SK-N-SH treated with all-trans-retinoic acid at 6 μM for 48 hours (cell line): ENCODE measurements at regions not wholly inside any gene's neighbourhood (a gene's known extent, or its start where the extent isn't known, plus 50 kb on each side); places are given as distances from the start of the nearest gene placed in this dataset.

Experiments
- ATAC-seq: fragments of 200-7000 bp; cut with Tn5 transposase; 3 replicates; pipeline ENCODE4 v1.9.1; 2020; ENCODE audit warnings: mild to moderate bottlenecking, moderate library complexity
- ARNTL ChIP-seq: fragments of 450-650 bp; formaldehyde crosslinking; IDR thresholded peaks from 2 replicates; pipeline ENCODE4 v1.5.0; 2020; ENCODE audit warnings: low read depth, mild to moderate bottlenecking, moderate library complexity, borderline replicate concordance
- BACH2 ChIP-seq: fragments of 250-450 bp; sonication (Bioruptor Pico); IDR thresholded peaks from 2 replicates; pipeline ENCODE4 v1.9.0; 2021; ENCODE audit warnings: mild to moderate bottlenecking, borderline replicate concordance
- CREB5 ChIP-seq: fragments of 250-450 bp; sonication (Bioruptor Pico); IDR thresholded peaks from 2 replicates; pipeline ENCODE4 v1.5.1; 2020; ENCODE audit warnings: low read depth, mild to moderate bottlenecking, moderate library complexity
- CSDC2 ChIP-seq: fragments of 250-450 bp; sonication (Bioruptor Pico); IDR thresholded peaks from 2 replicates; pipeline ENCODE4 v1.5.0; 2020; ENCODE audit warnings: mild to moderate bottlenecking, moderate library complexity
- CSRNP3 ChIP-seq: fragments of 250-450 bp; sonication (Bioruptor Pico); IDR thresholded peaks from 2 replicates; pipeline ENCODE4 v1.5.1; 2021; ENCODE audit warnings: mild to moderate bottlenecking, moderate library complexity
- ESRRG ChIP-seq: fragments of 250-450 bp; sonication (Bioruptor Pico); IDR thresholded peaks from 2 replicates; pipeline ENCODE4 v1.6.1; 2021; ENCODE audit warnings: mild to moderate bottlenecking
- GLIS3 ChIP-seq: fragments of 250-450 bp; sonication (Bioruptor Pico); IDR thresholded peaks from 2 replicates; pipeline ENCODE4 v1.5.0; 2020; ENCODE audit warnings: mild to moderate bottlenecking, moderate library complexity
- ISL1 ChIP-seq: fragments of 250-450 bp; sonication (Bioruptor Pico); IDR thresholded peaks from 2 replicates; pipeline ENCODE4 v2.1.2; 2022; ENCODE audit warnings: mild to moderate bottlenecking, moderate library complexity
- OSR1 ChIP-seq: fragments of 250-450 bp; sonication (Bioruptor Pico); IDR thresholded peaks from 2 replicates; pipeline ENCODE4 v1.8.0; 2022; ENCODE audit warnings: moderate library complexity, mild to moderate bottlenecking, inconsistent platforms
- PATZ1 ChIP-seq: fragments of 250-450 bp; sonication (Bioruptor Pico); IDR thresholded peaks from 2 replicates; pipeline ENCODE4 v1.8.0; 2020; ENCODE audit warnings: mild to moderate bottlenecking, moderate library complexity, borderline replicate concordance
- POU6F1 ChIP-seq: fragments of 250-450 bp; sonication (Bioruptor Pico); IDR thresholded peaks from 2 replicates; pipeline ENCODE4 v1.8.0; 2021; ENCODE audit warnings: low read depth, mild to moderate bottlenecking, moderate library complexity, borderline replicate concordance
- PPARA ChIP-seq: fragments of 250-450 bp; sonication (Bioruptor Pico); IDR thresholded peaks from 2 replicates; pipeline ENCODE4 v1.5.0; 2020; ENCODE audit warnings: mild to moderate bottlenecking, borderline replicate concordance
- RARB ChIP-seq: fragments of 250-450 bp; sonication (Bioruptor Pico); IDR thresholded peaks from 2 replicates; pipeline ENCODE4 v1.8.0; 2021; ENCODE audit warnings: mild to moderate bottlenecking, moderate library complexity
- SNAI2 ChIP-seq: fragments of 250-450 bp; sonication (Bioruptor Pico); IDR thresholded peaks from 2 replicates; pipeline ENCODE4 v1.5.0; 2020; ENCODE audit warnings: mild to moderate bottlenecking, moderate library complexity
- TOX ChIP-seq: fragments of 250-450 bp; sonication (Bioruptor Pico); IDR thresholded peaks from 2 replicates; pipeline ENCODE4 v1.8.0; 2021; ENCODE audit warnings: mild to moderate bottlenecking, moderate library complexity, borderline replicate concordance
- TSHZ2 ChIP-seq: fragments of 250-450 bp; sonication (Bioruptor Pico); IDR thresholded peaks from 2 replicates; pipeline ENCODE4 v1.5.0; 2020; ENCODE audit warnings: mild to moderate bottlenecking, moderate library complexity
- ZC3H10 ChIP-seq: fragments of 250-450 bp; sonication (Bioruptor Pico); IDR thresholded peaks from 2 replicates; pipeline ENCODE4 v1.5.1; 2021; ENCODE audit warnings: mild to moderate bottlenecking, moderate library complexity
- ZFP3 ChIP-seq: fragments of 250-450 bp; sonication (Bioruptor Pico); IDR thresholded peaks from 2 replicates; pipeline ENCODE4 v1.5.0; 2020; ENCODE audit warnings: mild to moderate bottlenecking, moderate library complexity
- ZFP30 ChIP-seq: fragments of 450-650 bp; formaldehyde crosslinking; IDR thresholded peaks from 2 replicates; pipeline ENCODE4 v1.5.0; 2022; ENCODE audit warnings: mild to moderate bottlenecking, moderate library complexity
- ZNF70 ChIP-seq: fragments of 450-650 bp; formaldehyde crosslinking; IDR thresholded peaks from 2 replicates; pipeline ENCODE4 v1.5.0; 2020; ENCODE audit warnings: mild to moderate bottlenecking, moderate library complexity
- ZNF8 ChIP-seq: fragments of 450-650 bp; formaldehyde crosslinking; IDR thresholded peaks from 2 replicates; pipeline ENCODE4 v1.5.0; 2020; ENCODE audit warnings: mild to moderate bottlenecking, moderate library complexity

GRCh38 chr7:49417034-49417433 lies 356.4 kb upstream of the VWC2 start:
- TF ChIP-seq PATZ1 (no peak), ZFP30 (no peak), ARNTL (no peak), OSR1 (CRISPR knock-in tag) (no peak), SNAI2 (CRISPR knock-in tag) (no peak), POU6F1 (no peak), TSHZ2 (CRISPR knock-in tag) (no peak), CREB5 (no peak), RARB (no peak), ZNF70 (CRISPR knock-in tag) (no peak), ZFP3 (CRISPR knock-in tag) (no peak), CSRNP3 (CRISPR knock-in tag) (no peak), PPARA (CRISPR knock-in tag) (no peak), ISL1 (no peak), ZC3H10 (CRISPR knock-in tag) (no peak), TOX (no peak), ZNF8 (CRISPR knock-in tag) (no peak), BACH2 (CRISPR knock-in tag) (no peak), CSDC2 (CRISPR knock-in tag) (no peak), ESRRG (CRISPR knock-in tag) (no peak)
- ATAC-seq = no peak

- ATAC-seq = no peak
- TF ChIP-seq POU6F1 (no peak), ZFP30 (no peak), ZNF70 (CRISPR knock-in tag) (no peak), CREB5 (no peak), BACH2 (CRISPR knock-in tag) (no peak), PATZ1 (no peak), GLIS3 (CRISPR knock-in tag) (no peak), SNAI2 (CRISPR knock-in tag) (no peak), ESRRG (CRISPR knock-in tag) (no peak), CSDC2 (CRISPR knock-in tag) (no peak), ZFP3 (CRISPR knock-in tag) (no peak), TSHZ2 (CRISPR knock-in tag) (no peak), CSRNP3 (CRISPR knock-in tag) (no peak)
Measured at GRCh38 chr7:49418963-49419362, 354.5 kb upstream of the VWC2 start.
